ENCODE measurements at regions not wholly inside any gene's neighbourhood (a gene's known extent, or its start where the extent isn't known, plus 50 kb on each side); places are given as distances from the start of the nearest gene placed in this dataset.

- no peak for DNase-seq
- H3K23ac ChIP-seq (ENCODE audit: low read length) = no peak overlapping the region
- no peaks in the 10 kb centered on the region for H3K4me1 ChIP-seq (ENCODE audit: control insufficient read depth, low read depth, low read length)
Observed at GRCh38 chr6:140490081-140490480, 1115.6 kb upstream of the CITED2 start.

GRCh38 chr6:140487586-140487985, 1113.1 kb upstream of the CITED2 start:
- Histone ChIP-seq H2BK120ac (ENCODE audit: low read depth, low read length) (no peak overlapping the region), H2BK5ac (ENCODE audit: low read length) (no peak overlapping the region), H3K79me1 (ENCODE audit: low read length) (no peaks in the 10 kb centered on the region), H4K8ac (ENCODE audit: low read depth, low read length) (no peak overlapping the region), H3K4me1 (ENCODE audit: control insufficient read depth, low read depth, low read length) (no peaks in the 10 kb centered on the region), H3K4me2 (ENCODE audit: low read length) (no peak overlapping the region), H2BK15ac (replicated peaks; ENCODE audit: low read depth) (no peak overlapping the region), H3K27ac (ENCODE audit: low read depth, low read length) (no peak overlapping the region), H4K5ac (ENCODE audit: low read length) (no peak overlapping the region), H3K23ac (ENCODE audit: low read length) (no peak overlapping the region), H3K36me3 (ENCODE audit: control insufficient read depth, insufficient read depth, low read length) (no peaks in the 10 kb centered on the region), H3K9ac (ENCODE audit: low read length) (no peak overlapping the region), H3K56ac (ENCODE audit: low read length) (no peak overlapping the region), H3K4me3 (ENCODE audit: low read length) (no peak overlapping the region), H3K79me2 (ENCODE audit: control insufficient read depth, insufficient read depth, low read length) (no peaks in the 10 kb centered on the region), H3K27me3 (ENCODE audit: insufficient read depth, low read length, poor library complexity) (no peaks in the 10 kb centered on the region), H3K4ac (ENCODE audit: low read depth, low read length) (no peak overlapping the region), H3K18ac (ENCODE audit: low read length) (no peak overlapping the region), H2AK5ac (ENCODE audit: low read length) (no peak overlapping the region)
- WGBS (ENCODE audit: extremely low coverage, insufficient coverage, low lambda C conversion rate) = no CpG with 5 or more reads among the region's 2 CpGs
- DNase-seq = no peak

More at GRCh38 chr6:140490081-140490480, 1115.6 kb upstream of the CITED2 start:
- H3K27ac ChIP-seq (ENCODE audit: low read depth, low read length) = no peak overlapping the region
- no peak overlapping the region for H2BK5ac ChIP-seq (ENCODE audit: low read length)
- H3K4me2 ChIP-seq (ENCODE audit: low read length) = no peak overlapping the region
- H3K36me3 ChIP-seq (ENCODE audit: control insufficient read depth, insufficient read depth, low read length) = no peaks in the 10 kb centered on the region
- H4K5ac ChIP-seq (ENCODE audit: low read length) = no peak overlapping the region
- H2AK5ac ChIP-seq (ENCODE audit: low read length) = no peak overlapping the region
- no peak overlapping the region for H2BK120ac ChIP-seq (ENCODE audit: low read depth, low read length)
- H3K18ac ChIP-seq (ENCODE audit: low read length) = no peak overlapping the region
- no peak overlapping the region for H3K9ac ChIP-seq (ENCODE audit: low read length)
- no peak overlapping the region for H3K4me3 ChIP-seq (ENCODE audit: low read length)
- no peak overlapping the region for H4K8ac ChIP-seq (ENCODE audit: low read depth, low read length)
- WGBS (ENCODE audit: extremely low coverage, insufficient coverage, low lambda C conversion rate) = no CpG with 5 or more reads among the region's 2 CpGs
- no peaks in the 10 kb centered on the region for H3K27me3 ChIP-seq (ENCODE audit: insufficient read depth, low read length, poor library complexity)
- H3K79me2 ChIP-seq (ENCODE audit: control insufficient read depth, insufficient read depth, low read length) = no peaks in the 10 kb centered on the region
- H2BK15ac ChIP-seq (replicated peaks; ENCODE audit: low read depth) = no peak overlapping the region
- no peak overlapping the region for H3K4ac ChIP-seq (ENCODE audit: low read depth, low read length)
- H3K79me1 ChIP-seq (ENCODE audit: low read length) = no peaks in the 10 kb centered on the region
- no peak overlapping the region for H3K56ac ChIP-seq (ENCODE audit: low read length)

DNA sequence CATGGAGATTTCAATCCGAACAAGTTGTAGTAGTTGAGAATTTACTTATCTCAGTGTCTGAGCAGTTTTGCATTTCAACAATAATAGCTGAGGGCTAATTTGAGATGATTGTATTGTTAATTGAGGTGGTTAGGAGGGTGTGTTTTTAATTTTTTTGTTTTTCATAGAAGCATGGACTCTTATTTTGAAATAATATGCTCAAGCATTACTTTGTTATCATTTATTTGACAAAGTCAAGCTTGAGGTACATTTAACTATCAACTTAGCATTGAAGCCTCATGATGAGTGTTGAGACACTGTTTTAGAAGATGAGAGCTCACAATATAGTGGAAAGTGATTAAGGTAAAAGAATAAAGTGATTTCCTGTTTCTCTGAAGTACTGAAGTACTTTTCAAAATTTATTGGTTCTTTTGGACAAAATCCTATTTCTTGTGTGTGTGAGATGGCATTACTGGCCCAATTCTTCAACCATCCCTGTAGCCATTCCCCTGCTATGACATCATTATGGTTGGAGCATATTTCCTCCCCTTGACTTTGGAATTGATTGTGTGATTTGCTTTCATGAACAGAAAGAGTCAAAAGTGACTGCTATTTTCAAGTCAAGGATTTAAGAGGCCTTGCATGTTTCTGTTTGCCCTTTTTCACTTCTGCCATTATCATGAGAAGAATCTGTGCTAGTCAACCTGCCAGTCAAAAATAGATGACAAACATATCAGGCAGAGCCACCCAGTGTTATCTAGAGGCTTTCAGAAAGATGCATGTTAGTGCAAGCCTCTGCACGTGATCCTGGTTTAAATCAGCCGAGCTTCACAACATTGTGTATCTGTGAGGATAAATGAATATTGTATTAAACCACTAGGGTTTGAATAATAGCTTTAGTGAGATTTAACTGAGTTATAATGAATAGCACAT, 1112.3 kb upstream of the CITED2 start:
- WGBS (ENCODE audit: extremely low coverage, insufficient coverage, low lambda C conversion rate) = no CpG with 5 or more reads among the region's 3 CpGs
- no peak overlapping the region for H3K27ac ChIP-seq (ENCODE audit: low read depth, low read length)
- H3K9ac ChIP-seq (ENCODE audit: low read length) = no peak overlapping the region
- H2AK5ac ChIP-seq (ENCODE audit: low read length) = no peak overlapping the region
- no peak overlapping the region for H4K5ac ChIP-seq (ENCODE audit: low read length)
- no peaks in the 10 kb centered on the region for H3K79me2 ChIP-seq (ENCODE audit: control insufficient read depth, insufficient read depth, low read length)
- no peak overlapping the region for H3K4me2 ChIP-seq (ENCODE audit: low read length)
- no peaks in the 10 kb centered on the region for H3K27me3 ChIP-seq (ENCODE audit: insufficient read depth, low read length, poor library complexity)
- H2BK15ac ChIP-seq (replicated peaks; ENCODE audit: low read depth) = no peak overlapping the region
- DNase-seq = no peak
- no peaks in the 10 kb centered on the region for H3K4me1 ChIP-seq (ENCODE audit: control insufficient read depth, low read depth, low read length)
- H2BK120ac ChIP-seq (ENCODE audit: low read depth, low read length) = no peak overlapping the region
- H3K4ac ChIP-seq (ENCODE audit: low read depth, low read length) = no peak overlapping the region
- H3K36me3 ChIP-seq (ENCODE audit: control insufficient read depth, insufficient read depth, low read length) = no peaks in the 10 kb centered on the region
- H3K4me3 ChIP-seq (ENCODE audit: low read length) = no peak overlapping the region
- no peak overlapping the region for H3K56ac ChIP-seq (ENCODE audit: low read length)
- no peak overlapping the region for H4K8ac ChIP-seq (ENCODE audit: low read depth, low read length)
- no peak overlapping the region for H2BK5ac ChIP-seq (ENCODE audit: low read length)
- no peaks in the 10 kb centered on the region for H3K79me1 ChIP-seq (ENCODE audit: low read length)
- no peak overlapping the region for H3K23ac ChIP-seq (ENCODE audit: low read length)
- no peak overlapping the region for H3K18ac ChIP-seq (ENCODE audit: low read length)

- DNase-seq = no peak
- Histone ChIP-seq H3K4me1 (ENCODE audit: control insufficient read depth, low read depth, low read length) (no peaks in the 10 kb centered on the region), H2AK5ac (ENCODE audit: low read length) (no peak overlapping the region), H3K56ac (ENCODE audit: low read length) (no peak overlapping the region), H4K5ac (ENCODE audit: low read length) (no peak overlapping the region), H2BK15ac (replicated peaks; ENCODE audit: low read depth) (no peak overlapping the region), H3K27ac (ENCODE audit: low read depth, low read length) (no peak overlapping the region), H2BK120ac (ENCODE audit: low read depth, low read length) (no peak overlapping the region), H3K4ac (ENCODE audit: low read depth, low read length) (no peak overlapping the region), H2BK5ac (ENCODE audit: low read length) (no peak overlapping the region), H3K4me3 (ENCODE audit: low read length) (no peak overlapping the region), H3K23ac (ENCODE audit: low read length) (no peak overlapping the region), H4K8ac (ENCODE audit: low read depth, low read length) (no peak overlapping the region), H3K27me3 (ENCODE audit: insufficient read depth, low read length, poor library complexity) (no peaks in the 10 kb centered on the region), H3K36me3 (ENCODE audit: control insufficient read depth, insufficient read depth, low read length) (no peaks in the 10 kb centered on the region), H3K4me2 (ENCODE audit: low read length) (no peak overlapping the region), H3K79me1 (ENCODE audit: low read length) (no peaks in the 10 kb centered on the region), H3K79me2 (ENCODE audit: control insufficient read depth, insufficient read depth, low read length) (no peaks in the 10 kb centered on the region), H3K18ac (ENCODE audit: low read length) (no peak overlapping the region), H3K9ac (ENCODE audit: low read length) (no peak overlapping the region)
- WGBS (ENCODE audit: extremely low coverage, insufficient coverage, low lambda C conversion rate) = no CpG with 5 or more reads among the region's 6 CpGs
Observed at GRCh38 chr6:140485740-140486449, 1111.4 kb upstream of the CITED2 start.

GRCh38 chr6:140480852-140481251, 1106.4 kb upstream of the CITED2 start:
- Histone ChIP-seq H3K4me2 (ENCODE audit: low read length) (no peak overlapping the region), H3K27ac (ENCODE audit: low read depth, low read length) (no peak overlapping the region), H4K8ac (ENCODE audit: low read depth, low read length) (no peak overlapping the region), H3K56ac (ENCODE audit: low read length) (peak overlapping the region; percentile 19), H3K23ac (ENCODE audit: low read length) (no peak overlapping the region), H3K9ac (ENCODE audit: low read length) (no peak overlapping the region), H3K79me2 (ENCODE audit: control insufficient read depth, insufficient read depth, low read length) (no peaks in the 10 kb centered on the region), H2BK5ac (ENCODE audit: low read length) (no peak overlapping the region), H3K79me1 (ENCODE audit: low read length) (no peaks in the 10 kb centered on the region), H3K4me1 (ENCODE audit: control insufficient read depth, low read depth, low read length) (no peaks in the 10 kb centered on the region), H4K5ac (ENCODE audit: low read length) (no peak overlapping the region), H3K36me3 (ENCODE audit: control insufficient read depth, insufficient read depth, low read length) (no peaks in the 10 kb centered on the region), H3K4me3 (ENCODE audit: low read length) (no peak overlapping the region), H2BK120ac (ENCODE audit: low read depth, low read length) (no peak overlapping the region), H2BK15ac (replicated peaks; ENCODE audit: low read depth) (no peak overlapping the region), H3K4ac (ENCODE audit: low read depth, low read length) (no peak overlapping the region), H3K27me3 (ENCODE audit: insufficient read depth, low read length, poor library complexity) (no peaks in the 10 kb centered on the region), H2AK5ac (ENCODE audit: low read length) (no peak overlapping the region), H3K18ac (ENCODE audit: low read length) (no peak overlapping the region)
- no CpG with 5 or more reads among the region's 2 CpGs for WGBS (ENCODE audit: extremely low coverage, insufficient coverage, low lambda C conversion rate)
- no peak for DNase-seq

Data from mesendoderm (in vitro differentiated cells).